Dermis blood vessel endothelial cell (primary cell): ENCODE measurements at regions not wholly inside any gene's neighbourhood (a gene's known extent, or its start where the extent isn't known, plus 50 kb on each side); places are given as distances from the start of the nearest gene placed in this dataset.
A peak's percentile ranks its signal among the peaks of the same experiment; 100 is the strongest.
"Not testable (repeated sequence)": the region's sequence is repeated elsewhere in the genome, so short reads cannot be mapped to it uniquely, and the experiment has no call there.

Experiments used
- DNase-seq: peaks from one replicate; pipeline ENCODE4 v3.0.0; 2010

GRCh38 chr7:125830743-125831142 lies 901.1 kb upstream of the POT1 start:
- no peak for DNase-seq

GRCh38 chr7:125828153-125828700 lies 898.6 kb upstream of the POT1 start:
- DNase-seq = no peak

GRCh38 chr7:125823538-125823937 lies 893.9 kb upstream of the POT1 start:
- DNase-seq = no peak

- DNase-seq = no peak
Observed at GRCh38 chr7:125820495-125820894, 890.9 kb upstream of the POT1 start.

GRCh38 chr7:125814100-125814499 lies 884.5 kb upstream of the POT1 start:
- DNase-seq = no peak

GRCh38 chr7:125806491-125806890 lies 876.9 kb upstream of the POT1 start:
- not testable (repeated sequence) for DNase-seq

- DNase-seq = no peak
Observed at GRCh38 chr7:125804273-125804672, 874.6 kb upstream of the POT1 start.

- DNase-seq = no peak
Observed at GRCh38 chr7:125780153-125780552, 850.5 kb upstream of the POT1 start.

- no peak for DNase-seq
Observed at GRCh38 chr7:125775317-125775716, 845.7 kb upstream of the POT1 start.

GRCh38 chr7:125773113-125773785 lies 843.6 kb upstream of the POT1 start:
- DNase-seq = no peak

- no peak for DNase-seq
Observed at GRCh38 chr7:125747966-125748365, 818.3 kb upstream of the POT1 start.

- DNase-seq = no peak
Observed at GRCh38 chr7:125746510-125746909, 816.9 kb upstream of the POT1 start.

- no peak for DNase-seq
Observed at GRCh38 chr7:125727215-125727614, 797.6 kb upstream of the POT1 start.

GRCh38 chr7:125695626-125696025 lies 766.0 kb upstream of the POT1 start:
- DNase-seq = no peak

GRCh38 chr7:125683156-125683555 lies 753.5 kb upstream of the POT1 start:
- DNase-seq = no peak

GRCh38 chr7:125681508-125681907 lies 751.9 kb upstream of the POT1 start:
- no peak for DNase-seq

GRCh38 chr7:125678771-125679170 lies 749.1 kb upstream of the POT1 start:
- DNase-seq = no peak

- no peak for DNase-seq
Observed at GRCh38 chr7:125675640-125676039, 746.0 kb upstream of the POT1 start.

- DNase-seq = no peak
Observed at GRCh38 chr7:125675169-125675568, 745.5 kb upstream of the POT1 start.

- peak; percentile 65 for DNase-seq
Observed at GRCh38 chr7:125670926-125671572, 741.4 kb upstream of the POT1 start.

- DNase-seq = no peak
Observed at GRCh38 chr7:125668321-125668993, 738.8 kb upstream of the POT1 start.

GRCh38 chr7:125664625-125665024 lies 735.0 kb upstream of the POT1 start:
- no peak for DNase-seq

GRCh38 chr7:125663961-125664360 lies 734.3 kb upstream of the POT1 start:
- DNase-seq = no peak

- no peak for DNase-seq
Observed at GRCh38 chr7:125661677-125662076, 732.1 kb upstream of the POT1 start.
